Stromal cell of bone marrow (primary cell): ENCODE measurements at regions not wholly inside any gene's neighbourhood (a gene's known extent, or its start where the extent isn't known, plus 50 kb on each side); places are given as distances from the start of the nearest gene placed in this dataset.
"Not testable (repeated sequence)": the region's sequence is repeated elsewhere in the genome, so short reads cannot be mapped to it uniquely, and the experiment has no call there.

ENCODE experiments used
- DNase-seq: peaks from one replicate; pipeline ENCODE4 v3.0.0-alpha.2; 2012; ENCODE audit warnings: low read depth

DNA sequence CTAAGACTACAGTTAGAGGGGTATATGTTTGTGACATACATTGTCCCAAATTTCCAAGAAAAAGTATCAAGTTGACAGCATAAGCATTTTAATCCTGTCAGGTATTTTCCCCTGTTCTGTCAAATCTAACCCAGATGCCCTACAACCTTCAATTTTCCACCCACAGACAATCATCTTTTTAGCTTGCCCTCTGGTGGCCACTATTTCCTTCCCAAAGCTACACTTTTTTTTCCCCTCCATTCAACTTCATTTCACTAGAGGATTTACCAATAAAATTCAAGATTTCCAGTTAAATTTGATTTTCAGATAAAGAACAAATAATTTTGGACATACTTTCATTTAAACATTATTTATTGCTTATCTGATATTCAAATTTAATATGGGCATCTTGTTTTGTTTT lies 286.6 kb downstream of the TENT5A start:
- DNase-seq: no peak

DNA sequence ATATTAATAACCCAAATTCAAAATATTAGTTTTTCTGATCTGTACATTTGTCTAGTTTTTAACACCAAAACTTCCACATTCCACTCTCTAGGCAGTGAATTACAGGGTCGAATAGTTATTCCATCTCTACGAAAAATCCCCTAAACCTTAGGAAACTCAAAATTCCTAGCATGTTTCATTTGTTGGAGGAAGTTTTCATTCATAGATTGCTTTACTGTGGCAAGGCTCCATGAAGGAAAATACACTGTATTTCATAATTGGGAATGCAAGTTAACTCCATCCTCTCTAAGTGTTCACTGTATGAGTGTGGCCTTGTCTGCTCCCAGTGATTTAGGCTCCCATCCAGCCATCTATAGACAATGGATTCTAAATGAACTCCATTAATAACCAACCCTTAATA lies 296.1 kb downstream of the TENT5A start:
- no peak for DNase-seq

DNA sequence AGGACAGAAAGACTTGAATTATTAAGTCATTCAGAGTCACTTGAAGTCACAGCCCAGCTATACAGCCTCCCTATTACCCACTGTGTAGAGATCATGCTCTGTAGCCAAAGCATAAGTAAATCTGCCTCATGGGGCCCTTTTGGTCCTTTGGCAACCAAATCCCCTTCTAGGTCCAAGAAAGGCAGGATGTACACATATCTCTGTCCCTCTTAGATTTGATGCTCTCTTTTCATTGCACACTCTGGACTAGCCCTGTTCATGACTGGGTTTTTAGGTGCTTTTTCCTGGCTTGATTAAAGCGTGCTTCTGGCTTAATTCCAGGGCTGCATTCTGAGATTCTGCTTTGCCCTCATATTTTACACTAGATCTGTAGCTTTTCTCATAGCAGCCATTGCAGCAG lies 296.8 kb downstream of the TENT5A start:
- DNase-seq: no peak

DNA sequence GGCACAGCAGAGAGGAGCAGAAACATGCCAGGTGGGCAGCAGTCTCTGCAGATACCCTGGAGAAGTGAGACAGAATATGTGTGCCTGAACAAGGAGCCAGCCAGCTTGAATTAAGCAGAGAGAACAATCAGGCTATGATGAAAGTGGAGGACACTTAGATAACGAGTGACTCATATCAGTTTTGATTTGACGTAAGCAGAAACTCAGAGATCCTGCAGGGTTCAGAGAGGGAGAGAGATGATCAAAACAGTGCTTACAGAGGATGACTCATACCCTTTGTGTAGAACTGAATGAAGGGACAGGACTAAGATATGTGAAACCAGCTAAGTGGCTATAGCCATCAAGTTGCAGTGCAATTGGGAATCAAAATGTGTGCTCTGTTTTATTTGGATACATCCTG lies 300.7 kb downstream of the TENT5A start:
- DNase-seq: peak; percentile 64

DNA sequence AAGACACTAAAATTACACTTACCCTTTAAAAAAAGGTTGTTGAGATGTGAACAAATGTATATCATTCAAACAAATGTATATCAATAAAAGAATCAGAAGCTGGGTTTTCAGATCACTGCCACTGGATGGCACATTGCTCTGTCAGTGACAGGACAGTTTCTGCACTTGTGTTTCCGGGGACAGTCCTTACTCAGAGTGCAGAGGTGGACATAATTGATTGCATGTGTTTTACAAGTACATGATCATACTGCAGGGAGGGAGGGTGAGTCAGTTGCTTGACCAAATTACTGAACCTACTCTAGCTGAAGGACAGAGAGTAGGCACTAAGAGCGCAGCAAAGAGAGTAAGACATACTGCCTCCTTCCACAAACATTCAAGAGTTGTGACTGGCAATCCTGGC lies 302.3 kb downstream of the TENT5A start:
- peak; percentile 62 for DNase-seq

DNA sequence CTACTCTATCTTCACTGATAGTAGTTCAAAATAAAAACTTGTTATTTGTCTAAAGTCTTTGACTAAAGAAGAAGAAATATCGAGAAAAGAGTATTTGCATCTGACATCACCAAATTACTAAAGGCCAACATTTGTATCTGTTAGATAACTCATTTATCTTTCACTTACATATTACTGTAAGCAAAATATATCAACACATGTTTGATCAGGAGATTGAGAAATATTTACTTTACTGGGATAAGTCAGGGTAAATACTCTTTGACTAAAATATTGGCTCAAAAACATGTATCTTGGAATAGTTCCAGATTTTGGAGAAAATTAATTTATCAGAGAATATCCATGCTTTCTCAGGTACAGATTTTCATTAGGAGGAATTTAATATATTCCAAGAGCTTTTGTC lies 306.0 kb downstream of the TENT5A start:
- no peak for DNase-seq

DNA sequence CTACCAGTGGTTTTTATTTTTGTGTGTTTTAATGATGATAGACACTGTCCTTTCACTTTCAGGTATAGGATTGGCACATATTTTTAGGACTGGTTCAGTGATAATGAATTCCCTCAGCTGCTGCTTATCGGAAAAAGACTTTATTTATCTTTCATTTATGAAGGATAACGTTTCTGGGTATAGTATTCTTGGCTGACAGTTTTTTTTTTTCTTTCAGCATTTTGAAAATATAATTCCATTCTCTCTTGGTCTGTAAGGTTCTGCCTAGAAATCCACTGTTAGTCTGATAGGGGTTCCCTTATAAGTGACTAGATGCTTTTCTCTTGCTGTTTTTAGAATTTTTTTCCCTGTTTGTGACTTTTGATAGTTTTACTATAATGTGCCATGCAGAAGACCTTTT lies 313.1 kb downstream of the TENT5A start:
- DNase-seq: no peak

DNA sequence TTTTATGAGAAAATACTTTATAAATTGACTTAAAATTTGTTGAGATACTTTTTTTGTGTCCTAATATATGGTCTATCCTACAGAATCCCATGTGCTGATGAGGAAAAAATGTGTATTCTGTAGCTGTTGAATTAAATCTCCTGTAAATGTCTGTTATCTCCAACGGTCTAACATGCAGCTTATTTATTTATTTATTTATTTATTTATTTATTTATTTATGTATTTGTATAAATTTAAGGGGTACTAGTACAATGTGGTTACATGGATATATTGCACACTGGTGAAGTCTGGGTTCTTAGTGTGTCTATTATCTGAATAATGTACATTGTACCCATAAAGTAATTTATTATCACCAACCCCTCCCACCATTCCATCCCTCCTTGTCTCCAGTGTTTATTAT lies 315.5 kb downstream of the TENT5A start:
- DNase-seq: no peak

DNA sequence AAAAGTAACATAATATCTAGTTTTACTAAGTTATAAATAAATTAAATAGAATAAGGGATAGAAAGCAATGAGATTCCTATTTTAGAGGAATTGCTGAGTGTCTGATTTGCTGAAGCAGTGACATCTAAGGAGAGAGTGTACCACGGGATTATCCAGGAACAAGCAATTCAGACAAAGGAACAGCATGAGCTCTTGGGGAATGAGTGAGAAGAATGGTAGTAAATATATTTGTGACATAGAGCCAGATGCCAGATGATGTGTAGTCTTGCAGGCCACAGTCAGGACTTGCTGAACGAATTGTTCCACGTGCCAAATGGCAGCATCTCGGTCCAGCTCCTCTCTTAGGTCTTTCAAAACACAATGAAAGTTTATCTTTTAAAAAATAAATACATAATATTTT lies 339.2 kb downstream of the TENT5A start:
- DNase-seq: no peak

DNA sequence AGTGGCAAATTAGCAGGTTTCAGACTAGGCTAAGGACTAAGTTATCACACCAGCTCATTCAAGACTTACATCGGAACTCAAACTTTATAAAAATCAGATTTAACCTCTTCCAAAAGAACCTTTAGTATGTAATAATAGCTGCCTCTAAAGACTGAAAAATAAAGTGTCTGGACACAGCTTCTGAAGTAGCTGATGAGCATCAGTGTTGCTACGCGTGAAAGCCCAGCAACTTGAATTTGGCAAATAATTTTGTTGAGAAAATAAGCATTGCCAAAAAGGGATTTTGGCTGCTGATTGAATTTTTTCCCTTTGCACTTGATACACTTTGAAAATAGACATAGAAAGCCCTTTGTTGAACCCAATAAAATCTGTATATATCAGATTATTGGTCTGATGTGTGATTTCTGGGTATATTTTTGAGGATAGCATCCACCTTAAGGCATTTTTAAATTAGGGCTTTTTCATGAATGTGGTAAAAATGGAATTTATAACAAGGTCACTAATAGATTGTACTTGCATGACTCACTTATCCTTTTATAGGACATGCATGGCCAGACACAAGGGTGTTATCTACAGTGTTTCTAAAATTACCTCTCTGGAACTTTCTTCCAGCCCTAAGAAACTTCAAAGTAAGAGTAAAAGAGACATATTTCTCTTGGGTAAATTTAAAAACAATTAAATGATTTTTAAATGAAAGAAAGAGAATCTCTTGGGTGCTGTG lies 350.4 kb downstream of the TENT5A start:
- DNase-seq: peak; percentile 9

DNA sequence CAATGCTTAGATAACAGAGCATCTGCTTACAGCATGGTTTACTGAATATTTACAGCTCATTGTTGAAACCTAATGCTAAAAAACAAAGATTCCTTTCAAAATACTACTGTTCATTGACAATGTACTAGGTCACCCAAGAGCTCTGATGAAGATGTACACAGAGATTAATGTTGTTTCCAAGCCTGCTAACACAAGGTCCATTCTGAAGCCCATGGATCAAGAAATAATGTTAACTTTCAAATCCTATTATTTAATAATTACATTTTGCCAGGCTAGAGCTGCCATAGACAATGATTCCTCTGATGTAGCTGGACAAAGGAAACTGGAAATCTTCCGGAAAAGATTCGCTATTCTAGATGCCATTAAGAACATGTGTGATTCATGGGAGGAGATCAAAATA lies 355.6 kb downstream of the TENT5A start:
- DNase-seq: no peak

DNA sequence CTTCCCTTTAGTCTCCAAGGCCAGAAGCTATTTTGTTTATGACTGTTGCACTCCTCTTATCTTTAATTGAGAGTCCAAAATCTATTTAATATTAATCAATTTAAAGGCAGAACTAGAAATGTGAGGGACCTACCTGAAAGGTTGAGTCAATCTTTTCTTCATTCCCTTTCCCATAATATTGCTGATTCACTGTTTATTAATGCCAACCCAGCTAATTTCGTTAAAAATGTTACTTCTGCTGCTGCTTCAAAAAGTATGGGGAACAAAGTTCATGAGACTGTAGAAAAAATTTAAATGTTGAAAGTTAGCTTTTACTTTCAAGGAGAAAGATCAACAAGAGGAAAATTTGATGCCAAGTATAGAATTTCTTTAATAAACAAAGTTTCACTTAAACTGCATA lies 365.3 kb downstream of the TENT5A start:
- DNase-seq: no peak

DNA sequence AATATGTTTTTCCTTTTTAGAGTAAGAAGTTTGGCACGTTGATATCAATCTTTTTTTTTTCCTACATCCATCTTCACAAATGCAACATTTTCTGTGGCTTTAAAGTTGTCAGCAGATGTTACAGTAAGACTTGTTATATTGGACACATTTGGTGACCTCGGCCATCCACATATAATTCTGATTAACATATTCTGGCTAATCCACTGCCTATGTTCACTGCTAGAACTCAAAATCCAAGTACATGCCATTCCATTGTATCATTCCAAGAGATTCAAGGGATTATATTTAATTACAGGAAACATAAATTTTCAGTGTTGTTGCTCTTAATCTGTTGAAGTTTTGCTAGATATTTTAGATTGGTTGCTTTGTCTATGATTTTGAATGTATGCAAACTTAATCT lies 367.6 kb downstream of the TENT5A start:
- DNase-seq: no peak

DNA sequence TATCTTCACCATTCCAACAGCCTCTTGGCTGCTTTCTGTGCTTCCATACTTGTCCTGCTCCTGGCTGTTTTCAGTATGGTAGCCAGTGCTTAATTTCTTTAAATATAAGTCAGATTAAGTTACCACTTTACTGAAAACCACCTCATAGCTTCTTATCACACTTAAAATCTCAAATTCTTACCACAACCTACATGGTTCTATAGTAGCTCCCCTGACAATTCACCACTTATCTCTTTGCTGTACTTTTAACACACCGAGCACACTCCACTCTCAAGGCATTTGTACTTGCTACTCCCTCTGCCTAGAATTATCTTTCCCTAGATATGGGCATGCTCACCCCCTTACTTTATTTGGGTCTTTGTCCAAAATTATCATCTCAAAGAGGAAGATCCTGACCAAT lies 369.0 kb downstream of the TENT5A start:
- DNase-seq: no peak

DNA sequence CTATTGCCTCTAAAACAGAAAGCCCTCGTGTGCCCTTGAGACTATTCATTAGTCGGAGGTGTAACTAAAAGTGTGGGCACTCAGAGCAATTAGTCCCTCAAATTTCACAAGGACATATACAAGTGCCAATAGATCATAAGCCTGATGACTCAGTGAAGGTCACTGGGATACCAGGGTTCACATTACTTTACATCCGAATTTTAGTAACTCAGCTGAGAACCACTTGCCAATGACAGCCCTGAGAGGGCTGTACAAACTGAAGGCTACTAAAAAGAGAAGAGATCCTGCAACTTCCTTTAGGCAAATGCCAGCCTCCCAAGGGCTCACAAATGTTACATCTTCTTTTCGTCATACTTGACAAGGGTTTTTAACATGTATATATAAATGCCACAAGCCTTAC lies 369.6 kb downstream of the TENT5A start:
- DNase-seq: no peak

DNA sequence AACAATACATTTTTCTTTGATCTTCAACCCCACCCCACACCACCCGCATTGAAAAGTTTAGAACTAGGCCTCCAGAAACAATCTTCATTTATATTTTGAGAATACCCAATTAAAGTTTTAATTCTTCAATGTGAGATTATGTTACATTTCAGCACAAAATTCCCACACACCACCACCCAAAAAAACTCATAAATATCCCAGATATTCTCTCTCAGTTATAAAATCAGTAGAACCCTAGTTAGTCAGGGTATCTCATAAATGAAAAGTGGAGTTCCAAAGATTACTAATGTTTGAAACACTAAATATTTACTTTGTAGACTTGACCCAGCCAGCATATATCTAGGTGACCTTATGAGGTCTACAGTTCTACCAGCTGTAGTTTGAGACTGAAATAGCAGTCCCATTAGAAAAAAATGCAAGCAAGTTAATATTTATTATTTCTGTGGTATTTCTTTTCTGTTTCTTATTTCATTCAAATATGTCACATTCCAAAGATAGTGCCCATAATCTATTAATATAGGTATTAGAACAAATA lies 371.0 kb downstream of the TENT5A start:
- no peak for DNase-seq

DNA sequence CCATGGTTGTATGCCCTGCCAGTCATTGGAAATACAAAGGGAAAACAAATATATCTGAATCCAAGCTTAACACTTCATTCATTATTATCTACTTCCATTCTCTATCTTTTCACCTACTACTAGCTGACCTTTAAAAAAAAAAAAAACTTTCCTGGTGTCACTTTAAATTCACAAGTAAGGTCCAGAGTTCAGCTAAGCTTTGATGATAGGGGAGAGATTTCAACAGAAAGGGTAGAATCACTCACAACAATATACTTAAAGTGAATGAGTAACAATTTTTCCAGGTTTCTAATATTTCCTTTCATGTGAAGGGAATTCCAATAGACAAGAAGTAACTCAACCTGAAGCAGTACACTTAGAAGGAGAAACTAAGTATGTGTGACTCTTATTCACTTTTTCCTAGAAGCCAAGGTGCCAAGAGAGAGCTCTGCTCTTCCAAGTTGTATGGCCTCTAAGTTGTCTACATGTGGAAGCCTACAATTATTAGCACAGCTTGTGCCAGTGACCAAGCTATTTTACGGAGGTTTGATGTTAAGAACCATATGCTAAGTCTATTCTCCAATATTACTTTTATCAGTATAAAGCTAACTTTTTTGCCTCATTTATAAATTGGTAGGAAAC lies 371.7 kb downstream of the TENT5A start:
- DNase-seq: no peak

DNA sequence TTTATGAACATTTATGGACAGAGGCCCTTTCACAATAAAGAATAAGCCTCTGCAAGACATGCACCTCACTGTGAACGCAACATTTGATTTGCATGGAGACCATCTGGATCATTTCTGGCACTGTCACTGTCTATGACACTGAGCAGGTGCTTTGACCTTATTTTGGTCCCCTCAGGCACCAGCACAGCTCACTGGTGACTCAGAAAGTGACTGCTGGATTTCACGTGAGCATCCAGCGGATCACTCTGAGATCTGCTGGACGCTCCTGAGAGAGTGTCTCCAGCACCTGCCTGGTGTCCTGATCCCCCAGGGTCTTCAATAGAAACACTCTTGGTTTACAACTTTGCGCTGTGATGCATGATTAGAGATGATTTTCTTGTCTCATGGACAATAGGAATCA lies 375.7 kb downstream of the TENT5A start:
- DNase-seq: no peak

DNA sequence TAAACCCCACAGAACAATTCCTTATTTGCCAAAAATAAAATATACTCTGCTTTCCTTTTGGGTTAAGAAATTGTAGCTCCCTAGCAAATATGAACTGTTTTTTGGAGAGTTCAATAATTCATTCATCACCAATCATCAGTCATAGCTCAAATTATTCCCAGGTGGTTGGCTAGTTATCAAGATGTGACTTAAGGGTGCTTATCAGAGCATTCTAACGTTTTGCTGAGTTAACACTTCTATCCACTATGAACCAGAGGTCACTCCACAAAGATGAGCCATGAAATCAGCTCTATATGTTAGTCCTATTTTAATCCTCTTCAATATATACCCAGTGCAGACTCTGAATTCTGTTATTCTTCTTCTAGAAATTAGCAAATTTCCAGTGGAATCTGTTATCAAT lies 379.1 kb downstream of the TENT5A start:
- no peak for DNase-seq

DNA sequence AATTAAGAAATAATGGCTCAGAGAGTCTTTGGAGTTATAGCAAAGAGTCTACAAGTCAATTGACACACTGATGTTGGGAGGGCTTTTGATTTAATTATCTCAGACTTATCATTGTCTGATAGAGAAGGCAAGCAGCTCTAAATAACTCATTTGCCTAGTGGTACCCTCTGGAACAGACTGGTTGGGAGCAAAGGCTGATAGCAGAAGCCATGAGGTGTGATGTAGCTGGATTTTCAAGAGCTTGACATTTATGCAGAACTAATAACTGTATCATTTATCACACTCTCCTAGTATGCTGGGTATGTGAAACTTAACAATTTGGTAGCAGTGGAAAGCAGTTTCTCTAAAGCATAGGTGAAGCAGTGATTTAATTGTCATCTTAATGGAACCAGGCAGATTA lies 380.6 kb downstream of the TENT5A start:
- DNase-seq: no peak

DNA sequence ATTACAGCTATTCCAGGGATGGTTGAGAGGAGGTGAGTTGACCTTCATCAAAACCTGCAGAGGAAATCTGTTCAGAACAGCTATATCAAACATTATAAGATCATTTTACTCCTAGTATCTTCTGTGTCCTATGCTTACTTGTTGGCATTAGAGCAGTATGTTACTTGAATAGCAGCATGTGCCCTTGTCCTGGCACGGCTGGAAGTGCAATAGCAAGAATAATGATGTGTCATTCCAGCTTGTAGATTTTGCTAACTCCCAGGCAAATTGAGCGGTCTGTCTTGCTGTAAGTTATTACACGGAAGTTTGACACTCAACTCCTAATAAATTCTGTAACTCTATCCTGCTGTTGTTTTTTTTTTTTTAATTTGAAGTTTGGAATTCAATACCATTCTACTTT lies 385.5 kb downstream of the TENT5A start:
- no peak for DNase-seq

DNA sequence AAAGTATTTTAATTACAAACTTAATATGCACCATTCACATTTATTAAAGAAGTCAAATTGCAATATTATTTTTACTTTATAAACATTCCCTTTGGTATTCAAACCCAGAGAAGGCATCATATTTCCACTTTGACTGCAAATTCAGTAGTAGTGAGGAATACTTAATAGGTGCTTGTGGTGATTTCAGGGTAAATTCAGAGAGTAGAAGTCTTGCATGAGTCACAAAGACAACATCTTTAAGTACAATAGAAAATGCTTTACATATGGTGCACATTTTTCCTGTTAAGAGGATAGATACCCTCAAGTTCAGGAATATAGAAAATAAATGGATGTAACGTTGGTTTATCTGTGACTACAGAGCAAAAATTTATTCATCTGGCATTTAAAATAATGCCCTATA lies 390.2 kb downstream of the TENT5A start:
- DNase-seq: peak; percentile 21

DNA sequence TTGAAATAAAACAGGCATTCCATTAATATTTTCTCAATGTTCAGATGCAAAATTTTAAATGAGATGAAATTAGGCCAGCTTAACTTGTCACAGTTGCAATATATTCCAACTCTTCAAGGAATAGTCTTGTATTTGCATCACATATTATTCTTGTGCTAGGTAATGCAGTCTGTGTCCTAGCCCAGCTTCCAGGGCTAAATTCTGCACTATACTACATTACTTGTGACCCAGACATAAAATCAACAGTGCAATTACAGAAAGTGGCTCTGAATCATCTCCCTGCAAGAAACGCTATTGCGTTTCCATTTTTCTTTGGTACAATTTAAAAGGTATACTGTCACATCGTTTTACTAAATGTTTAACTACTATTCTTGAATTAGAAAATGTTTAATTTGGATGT lies 399.2 kb downstream of the TENT5A start:
- DNase-seq: no peak

DNA sequence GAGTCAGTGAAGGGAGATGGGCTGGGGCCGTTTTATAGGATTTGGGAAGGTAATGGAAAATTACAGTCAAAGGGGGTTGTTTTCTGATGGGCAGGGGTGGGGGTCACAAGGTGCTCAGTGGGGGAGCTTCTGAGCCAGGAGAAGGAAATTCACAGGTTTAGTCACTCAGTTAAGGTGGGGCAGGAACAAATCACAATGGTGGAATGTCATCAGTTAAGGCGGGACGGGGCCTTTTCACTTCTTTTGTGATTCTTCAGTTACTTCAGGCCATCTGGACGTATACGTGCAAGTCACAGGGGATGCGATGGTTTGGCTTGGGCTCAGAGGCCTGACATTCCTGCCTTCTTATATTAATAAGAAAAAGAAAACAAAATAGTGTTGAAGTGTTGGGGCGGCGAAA lies 408.5 kb downstream of the TENT5A start:
- not testable (repeated sequence) for DNase-seq
